ENCODE measurements at regions not wholly inside any gene's neighbourhood (a gene's known extent, or its start where the extent isn't known, plus 50 kb on each side); places are given as distances from the start of the nearest gene placed in this dataset.

- no peaks in the 10 kb centered on the region for H3K36me3 ChIP-seq
- TF ChIP-seq, protein P1, sequence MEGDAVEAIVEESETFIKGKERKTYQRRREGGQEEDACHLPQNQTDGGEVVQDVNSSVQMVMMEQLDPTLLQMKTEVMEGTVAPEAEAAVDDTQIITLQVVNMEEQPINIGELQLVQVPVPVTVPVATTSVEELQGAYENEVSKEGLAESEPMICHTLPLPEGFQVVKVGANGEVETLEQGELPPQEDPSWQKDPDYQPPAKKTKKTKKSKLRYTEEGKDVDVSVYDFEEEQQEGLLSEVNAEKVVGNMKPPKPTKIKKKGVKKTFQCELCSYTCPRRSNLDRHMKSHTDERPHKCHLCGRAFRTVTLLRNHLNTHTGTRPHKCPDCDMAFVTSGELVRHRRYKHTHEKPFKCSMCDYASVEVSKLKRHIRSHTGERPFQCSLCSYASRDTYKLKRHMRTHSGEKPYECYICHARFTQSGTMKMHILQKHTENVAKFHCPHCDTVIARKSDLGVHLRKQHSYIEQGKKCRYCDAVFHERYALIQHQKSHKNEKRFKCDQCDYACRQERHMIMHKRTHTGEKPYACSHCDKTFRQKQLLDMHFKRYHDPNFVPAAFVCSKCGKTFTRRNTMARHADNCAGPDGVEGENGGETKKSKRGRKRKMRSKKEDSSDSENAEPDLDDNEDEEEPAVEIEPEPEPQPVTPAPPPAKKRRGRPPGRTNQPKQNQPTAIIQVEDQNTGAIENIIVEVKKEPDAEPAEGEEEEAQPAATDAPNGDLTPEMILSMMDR (IDR thresholded peaks at IDR 0.05; ENCODE audit: low read depth, low read length), result peak; percentile 39
Measured at GRCh38 chr12:30515351-30515750, 180.3 kb downstream of the IPO8 start.

GRCh38 chr12:30514666-30515065 lies 181.0 kb downstream of the IPO8 start:
- no peak for DNase-seq
- Histone ChIP-seq H3K27me3 (no peaks in the 10 kb centered on the region), H3K36me3 (no peaks in the 10 kb centered on the region), H3K4me3 (ENCODE audit: low read depth, low read length) (no peak overlapping the region), H3K4me1 (no peaks in the 10 kb centered on the region), H3K9me3 (no peaks in the 10 kb centered on the region)
- TF ChIP-seq, protein P1 (IDR thresholded peaks at IDR 0.05; ENCODE audit: low read depth, low read length), result no peak

More at GRCh38 chr12:30515351-30515750, 180.3 kb downstream of the IPO8 start:
- no peak for DNase-seq
- Histone ChIP-seq H3K9me3 (no peaks in the 10 kb centered on the region), H3K4me3 (ENCODE audit: low read depth, low read length) (no peak overlapping the region), H3K4me1 (no peaks in the 10 kb centered on the region), H3K27me3 (no peaks in the 10 kb centered on the region)

DNA sequence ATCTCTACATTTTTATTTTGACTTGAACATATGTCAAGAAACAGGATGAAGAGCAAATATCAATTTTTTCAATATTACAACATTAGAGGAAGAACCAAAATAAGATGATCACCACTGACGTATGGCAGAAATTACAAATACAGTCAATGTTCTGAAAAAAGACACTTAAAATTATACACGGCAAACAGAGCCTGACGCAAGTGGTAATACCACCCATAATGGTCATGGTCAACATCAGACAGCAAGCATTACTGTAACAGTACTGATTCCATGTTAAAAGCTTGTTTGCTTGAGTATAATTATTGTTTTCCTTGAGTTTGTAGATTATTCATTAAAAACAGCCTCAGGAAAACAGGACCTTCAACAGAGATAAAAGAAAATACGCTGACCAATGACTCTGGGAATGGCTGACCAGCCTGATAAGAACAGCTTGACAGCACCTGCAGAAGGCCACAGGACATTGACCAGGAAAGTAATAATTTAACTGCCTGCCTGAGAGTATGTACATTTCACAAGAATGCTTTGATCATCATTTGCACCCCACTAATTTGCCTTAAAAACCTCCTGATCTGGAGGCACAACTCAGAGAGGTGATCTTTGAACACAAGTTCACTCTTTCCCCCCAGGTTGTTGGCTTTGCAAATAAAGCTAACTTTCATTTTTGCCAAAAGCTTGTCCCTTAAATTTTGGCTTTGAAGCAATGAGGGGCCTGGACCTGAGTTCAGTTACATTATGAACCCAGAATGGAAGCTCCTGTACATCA lies 187.3 kb downstream of the IPO8 start:
- 0 out of 2 replicates have a peak, but pooled peaks cover 5% of the 10 kb centered on the region for H3K27me3 ChIP-seq
- H3K36me3 ChIP-seq, result no peaks in the 10 kb centered on the region
- no peaks in the 10 kb centered on the region for H3K9me3 ChIP-seq
- H3K4me1 ChIP-seq, result no peaks in the 10 kb centered on the region
- no peak overlapping the region for H3K4me3 ChIP-seq (ENCODE audit: low read depth, low read length)
- DNase-seq, result no peak
- TF ChIP-seq, protein P1 (IDR thresholded peaks at IDR 0.05; ENCODE audit: low read depth, low read length), result no peak

GRCh38 chr12:30507576-30507975 lies 188.1 kb downstream of the IPO8 start:
- TF ChIP-seq, protein P1 (IDR thresholded peaks at IDR 0.05; ENCODE audit: low read depth, low read length), result no peak
- no peaks in the 10 kb centered on the region for H3K36me3 ChIP-seq
- 0 out of 2 replicates have a peak, but pooled peaks cover 5% of the 10 kb centered on the region for H3K27me3 ChIP-seq
- DNase-seq, result no peak
- no peak overlapping the region for H3K4me3 ChIP-seq (ENCODE audit: low read depth, low read length)
- no peaks in the 10 kb centered on the region for H3K9me3 ChIP-seq
- no peaks in the 10 kb centered on the region for H3K4me1 ChIP-seq

GRCh38 chr12:30506411-30506810 lies 189.3 kb downstream of the IPO8 start:
- no peak for DNase-seq
- Histone ChIP-seq H3K4me1 (no peaks in the 10 kb centered on the region), H3K27me3 (0 out of 2 replicates have a peak, but pooled peaks cover 5% of the 10 kb centered on the region), H3K9me3 (no peaks in the 10 kb centered on the region), H3K4me3 (ENCODE audit: low read depth, low read length) (no peak overlapping the region), H3K36me3 (no peaks in the 10 kb centered on the region)
- TF ChIP-seq, protein P1 (IDR thresholded peaks at IDR 0.05; ENCODE audit: low read depth, low read length), result no peak

GRCh38 chr12:30501718-30502117 lies 194.0 kb downstream of the IPO8 start:
- TF ChIP-seq, protein P1 (IDR thresholded peaks at IDR 0.05; ENCODE audit: low read depth, low read length), result no peak
- DNase-seq, result no peak
- Histone ChIP-seq H3K4me1 (no peaks in the 10 kb centered on the region), H3K27me3 (0 out of 2 replicates have a peak, but pooled peaks cover 5% of the 10 kb centered on the region), H3K36me3 (no peaks in the 10 kb centered on the region), H3K4me3 (ENCODE audit: low read depth, low read length) (no peak overlapping the region), H3K9me3 (no peaks in the 10 kb centered on the region)

Data from BE2C (cell line).